Uterus (tissue), 2 donors: ENCODE measurements at regions not wholly inside any gene's neighbourhood (a gene's known extent, or its start where the extent isn't known, plus 50 kb on each side); places are given as distances from the start of the nearest gene placed in this dataset.

ENCODE experiments used
- POLR2A ChIP-seq, 2 donors: fragments of 450-650 bp; IDR thresholded peaks; one replicate each; pipeline ENCODE4 v1.6.1; 2016; ENCODE audit warnings: antibody characterized with exemption in 2 of 2, mild to moderate bottlenecking in 1 of 2, moderate library complexity in 1 of 2
- TF ChIP-seq, protein P1 (sequence below), 4 experiments: fragments of 200-600 bp in 2 of 4; fragments of 450-650 bp in 2 of 4; sonication (generic) in 2 of 4; IDR thresholded peaks; one replicate each; pipeline ENCODE4 v1.5.1; 2016 to 2019; ENCODE audit warnings: antibody characterized with exemption in 4 of 4, mild to moderate bottlenecking in 2 of 4, moderate library complexity in 1 of 4

DNA sequence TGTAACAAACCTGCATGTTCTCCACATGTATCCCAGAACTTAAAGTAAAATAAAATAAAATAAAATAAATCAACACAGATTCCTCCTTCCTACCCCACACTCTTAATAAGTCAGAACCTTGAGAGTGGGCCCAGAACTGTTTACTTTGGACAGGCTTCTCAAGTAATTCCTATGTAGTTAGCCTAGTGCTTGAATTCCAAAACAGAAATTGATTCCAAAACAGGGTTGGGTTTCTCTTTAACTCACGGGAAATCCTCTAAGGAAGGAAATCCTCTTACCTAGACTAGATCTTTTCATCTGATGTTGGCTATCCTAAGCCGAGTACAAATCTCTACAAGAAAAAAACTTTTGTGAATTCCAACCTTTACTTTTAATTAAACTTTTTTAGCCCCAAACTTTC lies 324.7 kb upstream of the C16orf82 start:
- TF ChIP-seq, protein P1, sequence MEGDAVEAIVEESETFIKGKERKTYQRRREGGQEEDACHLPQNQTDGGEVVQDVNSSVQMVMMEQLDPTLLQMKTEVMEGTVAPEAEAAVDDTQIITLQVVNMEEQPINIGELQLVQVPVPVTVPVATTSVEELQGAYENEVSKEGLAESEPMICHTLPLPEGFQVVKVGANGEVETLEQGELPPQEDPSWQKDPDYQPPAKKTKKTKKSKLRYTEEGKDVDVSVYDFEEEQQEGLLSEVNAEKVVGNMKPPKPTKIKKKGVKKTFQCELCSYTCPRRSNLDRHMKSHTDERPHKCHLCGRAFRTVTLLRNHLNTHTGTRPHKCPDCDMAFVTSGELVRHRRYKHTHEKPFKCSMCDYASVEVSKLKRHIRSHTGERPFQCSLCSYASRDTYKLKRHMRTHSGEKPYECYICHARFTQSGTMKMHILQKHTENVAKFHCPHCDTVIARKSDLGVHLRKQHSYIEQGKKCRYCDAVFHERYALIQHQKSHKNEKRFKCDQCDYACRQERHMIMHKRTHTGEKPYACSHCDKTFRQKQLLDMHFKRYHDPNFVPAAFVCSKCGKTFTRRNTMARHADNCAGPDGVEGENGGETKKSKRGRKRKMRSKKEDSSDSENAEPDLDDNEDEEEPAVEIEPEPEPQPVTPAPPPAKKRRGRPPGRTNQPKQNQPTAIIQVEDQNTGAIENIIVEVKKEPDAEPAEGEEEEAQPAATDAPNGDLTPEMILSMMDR (IDR thresholded peaks at IDR 0.05): no peak
- TF ChIP-seq POLR2A (IDR thresholded peaks at IDR 0.05): no peak
